Ascending aorta (tissue), 2 donors: ENCODE measurements at regions not wholly inside any gene's neighbourhood (a gene's known extent, or its start where the extent isn't known, plus 50 kb on each side); places are given as distances from the start of the nearest gene placed in this dataset.

Source experiments
- DNase-seq, 2 donors: peaks; one replicate each; pipeline ENCODE4 v3.0.0-alpha.2; 2019; ENCODE audit warnings: low spot score in 2 of 2
- H3K27ac ChIP-seq, 2 donors: fragments of 200-600 bp; sonication (generic); one replicate each; pipeline ENCODE4 v1.5.1; 2016 to 2017; ENCODE audit warnings: mild to moderate bottlenecking in 1 of 2
- H3K27me3 ChIP-seq: fragments of 200-600 bp; sonication (generic); one replicate; pipeline ENCODE4 v1.5.1; 2017
- H3K36me3 ChIP-seq, 2 donors: fragments of 200-600 bp; sonication (generic); one replicate each; pipeline ENCODE4 v1.5.1; 2016
- H3K4me1 ChIP-seq, 2 donors: fragments of 200-600 bp; sonication (generic); one replicate each; pipeline ENCODE4 v1.5.1; 2016 to 2017; ENCODE audit warnings: mild to moderate bottlenecking in 1 of 2
- H3K4me3 ChIP-seq, 2 donors: fragments of 200-600 bp; sonication (generic); one replicate each; pipeline ENCODE4 v1.5.1; 2016 to 2017; ENCODE audit warnings: mild to moderate bottlenecking in 1 of 2
- H3K9me3 ChIP-seq, 2 donors: fragments of 200-600 bp; sonication (generic); one replicate each; pipeline ENCODE4 v1.5.1; 2016
- CTCF ChIP-seq, 3 experiments: fragments of 200-600 bp in 2 of 3; fragments of 450-650 bp in 1 of 3; sonication (generic) in 2 of 3; IDR thresholded peaks; one replicate each; pipeline ENCODE4 v1.5.1; 2016 to 2019; ENCODE audit warnings: antibody characterized with exemption in 3 of 3, mild to moderate bottlenecking in 1 of 3, moderate library complexity in 1 of 3
- intact Hi-C: fragments of 100-400 bp; cut with DNase I; formaldehyde crosslinking; loops from one replicate; pipeline ENCODE4 v1.15.1; 2023

GRCh38 chr4:26131711-26132110 is 189.1 kb upstream of the RBPJ start:
- H3K4me3 ChIP-seq: no peak overlapping the region
- H3K27ac ChIP-seq: no peak overlapping the region
- no peaks in the 10 kb centered on the region for H3K27me3 ChIP-seq
- H3K4me1 ChIP-seq: no peaks in the 10 kb centered on the region
- no peaks in the 10 kb centered on the region for H3K9me3 ChIP-seq
- H3K36me3 ChIP-seq: no peaks in the 10 kb centered on the region
- intact Hi-C loops: no loop called here
- no peak for TF ChIP-seq CTCF (IDR thresholded peaks at IDR 0.05)
- no peak for DNase-seq

GRCh38 chr4:26132858-26133257 is 188.0 kb upstream of the RBPJ start:
- Histone ChIP-seq H3K4me3 (no peak overlapping the region), H3K9me3 (no peaks in the 10 kb centered on the region), H3K36me3 (no peaks in the 10 kb centered on the region), H3K4me1 (no peaks in the 10 kb centered on the region), H3K27me3 (no peaks in the 10 kb centered on the region), H3K27ac (no peak overlapping the region)
- intact Hi-C loops: no loop called here
- DNase-seq: no peak
- no peak for TF ChIP-seq CTCF (IDR thresholded peaks at IDR 0.05)

- TF ChIP-seq CTCF (IDR thresholded peaks at IDR 0.05): no peak
- Histone ChIP-seq H3K9me3 (no peaks in the 10 kb centered on the region), H3K36me3 (no peaks in the 10 kb centered on the region), H3K27ac (no peak overlapping the region), H3K4me3 (no peak overlapping the region), H3K27me3 (no peaks in the 10 kb centered on the region), H3K4me1 (no peaks in the 10 kb centered on the region)
- no peak for DNase-seq
- intact Hi-C loops: no loop called here
These were observed 187.0 kb upstream of the RBPJ start for GRCh38 chr4:26133840-26134239.

GRCh38 chr4:26135331-26135730 is 185.5 kb upstream of the RBPJ start:
- Histone ChIP-seq H3K27ac (no peak overlapping the region), H3K27me3 (no peaks in the 10 kb centered on the region), H3K9me3 (no peaks in the 10 kb centered on the region), H3K4me1 (no peaks in the 10 kb centered on the region), H3K4me3 (no peak overlapping the region), H3K36me3 (no peaks in the 10 kb centered on the region)
- no peak for TF ChIP-seq CTCF (IDR thresholded peaks at IDR 0.05)
- no peak for DNase-seq
- intact Hi-C loops: no loop called here

- no peak for DNase-seq
- TF ChIP-seq CTCF (IDR thresholded peaks at IDR 0.05): no peak
- Histone ChIP-seq H3K36me3 (no peaks in the 10 kb centered on the region), H3K4me3 (no peak overlapping the region), H3K4me1 (no peaks in the 10 kb centered on the region), H3K9me3 (no peaks in the 10 kb centered on the region), H3K27me3 (no peaks in the 10 kb centered on the region), H3K27ac (no peak overlapping the region)
- intact Hi-C loops: no loop called here
These were observed 184.2 kb upstream of the RBPJ start for GRCh38 chr4:26136615-26137014.

GRCh38 chr4:26137288-26137687 is 183.5 kb upstream of the RBPJ start:
- Histone ChIP-seq H3K4me1 (no peaks in the 10 kb centered on the region), H3K27ac (no peak overlapping the region), H3K27me3 (no peaks in the 10 kb centered on the region), H3K4me3 (no peak overlapping the region), H3K9me3 (no peaks in the 10 kb centered on the region), H3K36me3 (no peaks in the 10 kb centered on the region)
- no peak for DNase-seq
- no peak for TF ChIP-seq CTCF (IDR thresholded peaks at IDR 0.05)
- intact Hi-C loops: no loop called here
